ENCODE measurements at regions not wholly inside any gene's neighbourhood (a gene's known extent, or its start where the extent isn't known, plus 50 kb on each side); places are given as distances from the start of the nearest gene placed in this dataset.

DNA sequence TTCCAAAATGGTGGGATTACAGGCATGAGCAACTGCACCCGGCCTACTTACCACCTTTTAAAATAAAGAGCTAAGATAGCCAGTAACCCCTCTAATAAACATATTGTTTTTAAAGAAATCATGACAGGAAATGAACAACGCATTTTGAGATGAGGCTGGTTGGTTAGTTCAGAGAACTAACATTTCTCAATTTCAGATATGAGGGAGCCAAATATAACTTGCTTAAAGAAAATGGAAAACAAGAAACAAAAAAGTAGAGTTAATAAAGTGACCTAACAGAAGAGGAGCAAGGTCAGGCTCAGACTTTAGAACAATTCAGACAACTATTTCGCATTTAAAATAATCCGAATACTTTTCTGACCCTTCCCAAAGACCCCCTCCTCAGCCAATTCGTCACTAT is 254.9 kb upstream of the PHF14 start:
- POLR2A ChIA-PET (ENCODE audit: low non-redundant PET) = no interaction called here
- H3K36me3 ChIP-seq (ENCODE audit: insufficient read depth, low read length, poor library complexity, severe bottlenecking) = no peaks in the 10 kb centered on the region
- no peak overlapping the region for H3K4me3 ChIP-seq (ENCODE audit: low read depth, low read length, poor library complexity, severe bottlenecking)
- H3K27ac ChIP-seq (ENCODE audit: low read depth, low read length, poor library complexity, severe bottlenecking) = no peak overlapping the region
- CTCF ChIA-PET = no interaction called here
- no peak for TF ChIP-seq CTCF (conservative IDR thresholded peaks at IDR 0.05; ENCODE audit: low read depth, low read length)
- TF ChIP-seq EZH2 (IDR thresholded peaks at IDR 0.05; ENCODE audit: borderline replicate concordance, low read depth, low read length, poor library complexity, severe bottlenecking) = no peak
- no TSS peak for BruUV-seq (replicated peaks)
- intact Hi-C loops (cut with micrococcal nuclease; ENCODE audit: unreplicated experiment) = no loop called here
- no peaks in the 10 kb centered on the region for H3K27me3 ChIP-seq (replicated peaks; ENCODE audit: insufficient read depth, low read depth, low read length, poor library complexity)
- DNase-seq (ENCODE audit: low spot score) = no peak
- H3K4me1 ChIP-seq (ENCODE audit: insufficient read depth, low read length, poor library complexity, severe bottlenecking) = no peaks in the 10 kb centered on the region
- H3K9me3 ChIP-seq (ENCODE audit: low read depth, low read length, poor library complexity, severe bottlenecking) = no peaks in the 10 kb centered on the region

- DNase-seq (ENCODE audit: low spot score) = no peak
- H3K27me3 ChIP-seq (replicated peaks; ENCODE audit: insufficient read depth, low read depth, low read length, poor library complexity) = no peaks in the 10 kb centered on the region
- no peak overlapping the region for H3K4me3 ChIP-seq (ENCODE audit: low read depth, low read length, poor library complexity, severe bottlenecking)
- H3K4me1 ChIP-seq (ENCODE audit: insufficient read depth, low read length, poor library complexity, severe bottlenecking) = no peaks in the 10 kb centered on the region
- H3K9me3 ChIP-seq (ENCODE audit: low read depth, low read length, poor library complexity, severe bottlenecking) = no peaks in the 10 kb centered on the region
- POLR2A ChIA-PET (ENCODE audit: low non-redundant PET) = no interaction called here
- no TSS peak for BruUV-seq (replicated peaks)
- CTCF ChIA-PET = no interaction called here
- H3K36me3 ChIP-seq (ENCODE audit: insufficient read depth, low read length, poor library complexity, severe bottlenecking) = no peaks in the 10 kb centered on the region
- TF ChIP-seq CTCF (conservative IDR thresholded peaks at IDR 0.05; ENCODE audit: low read depth, low read length) (0 out of 2 replicates have a peak, but pooled peaks have one; percentile 15), EZH2 (IDR thresholded peaks at IDR 0.05; ENCODE audit: borderline replicate concordance, low read depth, low read length, poor library complexity, severe bottlenecking) (no peak)
- H3K27ac ChIP-seq (ENCODE audit: low read depth, low read length, poor library complexity, severe bottlenecking) = no peak overlapping the region
- intact Hi-C loops (cut with micrococcal nuclease; ENCODE audit: unreplicated experiment) = no loop called here
Measured at GRCh38 chr7:10720042-10720441, 253.6 kb upstream of the PHF14 start.

- intact Hi-C loops (cut with micrococcal nuclease; ENCODE audit: unreplicated experiment) = no loop called here
- TF ChIP-seq EZH2 (IDR thresholded peaks at IDR 0.05; ENCODE audit: borderline replicate concordance, low read depth, low read length, poor library complexity, severe bottlenecking) (no peak), CTCF (conservative IDR thresholded peaks at IDR 0.05; ENCODE audit: low read depth, low read length) (no peak)
- DNase-seq (ENCODE audit: low spot score) = no peak
- Histone ChIP-seq H3K4me1 (ENCODE audit: insufficient read depth, low read length, poor library complexity, severe bottlenecking) (no peaks in the 10 kb centered on the region), H3K4me3 (ENCODE audit: low read depth, low read length, poor library complexity, severe bottlenecking) (no peak overlapping the region), H3K36me3 (ENCODE audit: insufficient read depth, low read length, poor library complexity, severe bottlenecking) (no peaks in the 10 kb centered on the region), H3K9me3 (ENCODE audit: low read depth, low read length, poor library complexity, severe bottlenecking) (no peaks in the 10 kb centered on the region), H3K27ac (ENCODE audit: low read depth, low read length, poor library complexity, severe bottlenecking) (no peak overlapping the region), H3K27me3 (replicated peaks; ENCODE audit: insufficient read depth, low read depth, low read length, poor library complexity) (no peaks in the 10 kb centered on the region)
- CTCF ChIA-PET = no interaction called here
- POLR2A ChIA-PET (ENCODE audit: low non-redundant PET) = no interaction called here
- BruUV-seq (replicated peaks) = no TSS peak
Measured at GRCh38 chr7:10721289-10721688, 252.4 kb upstream of the PHF14 start.
